Trophoblast cell (in vitro differentiated cells and primary cell): ENCODE measurements at regions not wholly inside any gene's neighbourhood (a gene's known extent, or its start where the extent isn't known, plus 50 kb on each side); places are given as distances from the start of the nearest gene placed in this dataset.

Experiments
- DNase-seq, 2 donors: peaks; one replicate each; pipeline ENCODE4 v3.0.0-alpha.2; 2016
- H2AFZ ChIP-seq: 2 replicates; pipeline ENCODE4 v1.6.1; 2013; ENCODE audit warnings: low read length, moderate library complexity, mild to moderate bottlenecking; ENCODE audit not compliant: insufficient read depth, poor library complexity
- H2AK5ac ChIP-seq: 2 replicates; pipeline ENCODE4 v1.6.1; 2013; ENCODE audit warnings: mild to moderate bottlenecking, low read length
- H2BK120ac ChIP-seq: 2 replicates; pipeline ENCODE4 v1.6.1; 2013; ENCODE audit warnings: low read length, mild to moderate bottlenecking, moderate library complexity; ENCODE audit not compliant: insufficient read depth, poor library complexity
- H2BK12ac ChIP-seq: 2 replicates; pipeline ENCODE4 v1.6.1; 2013; ENCODE audit warnings: mild to moderate bottlenecking, low read length, moderate library complexity
- H2BK5ac ChIP-seq: 2 replicates; pipeline ENCODE4 v1.6.1; 2013; ENCODE audit warnings: low read length, low read depth, moderate library complexity, mild to moderate bottlenecking; ENCODE audit not compliant: poor library complexity
- H3K14ac ChIP-seq: 2 replicates; pipeline ENCODE4 v1.6.1; 2013; ENCODE audit warnings: mild to moderate bottlenecking, low read length
- H3K18ac ChIP-seq: 2 replicates; pipeline ENCODE4 v1.6.1; 2013; ENCODE audit warnings: mild to moderate bottlenecking, low read length
- H3K23ac ChIP-seq: 2 replicates; pipeline ENCODE4 v1.6.1; 2013; ENCODE audit warnings: low read length
- H3K27ac ChIP-seq: 2 replicates; pipeline ENCODE4 v1.5.1; 2013; ENCODE audit warnings: low read depth, mild to moderate bottlenecking, inconsistent platforms, low read length, moderate library complexity
- H3K27me3 ChIP-seq: 2 replicates; pipeline ENCODE4 v1.6.1; 2013; ENCODE audit warnings: inconsistent platforms, mild to moderate bottlenecking, low read length, moderate library complexity; ENCODE audit not compliant: insufficient read depth
- H3K36me3 ChIP-seq, 2 experiments: 1 replicate in 1 of 2; 2 replicates in 1 of 2; pipeline ENCODE4 v1.6.1; 2013; ENCODE audit warnings: low read length in 2 of 2, mild to moderate bottlenecking in 2 of 2, moderate library complexity in 1 of 2; ENCODE audit not compliant: insufficient read depth in 2 of 2, control insufficient read depth in 1 of 2
- H3K4ac ChIP-seq: 2 replicates; pipeline ENCODE4 v1.6.1; 2013; ENCODE audit warnings: low read depth, mild to moderate bottlenecking, low read length, moderate library complexity
- H3K4me1 ChIP-seq, 2 experiments: 1 replicate in 1 of 2; 2 replicates in 1 of 2; pipeline ENCODE4 v1.6.1; 2013; ENCODE audit warnings: low read length in 2 of 2, mild to moderate bottlenecking in 2 of 2, moderate library complexity in 1 of 2; ENCODE audit not compliant: insufficient read depth in 2 of 2, control insufficient read depth in 1 of 2
- H3K4me2 ChIP-seq: 2 replicates; pipeline ENCODE4 v1.6.1; 2013; ENCODE audit warnings: inconsistent platforms, mild to moderate bottlenecking, low read length, moderate library complexity
- H3K4me3 ChIP-seq: 2 replicates; pipeline ENCODE4 v1.5.1; 2013; ENCODE audit warnings: mild to moderate bottlenecking, low read depth, low read length, inconsistent platforms
- H3K79me1 ChIP-seq: one replicate; pipeline ENCODE4 v1.6.1; 2013; ENCODE audit warnings: low read length
- H3K79me2 ChIP-seq: 2 replicates; pipeline ENCODE4 v1.6.1; 2013; ENCODE audit warnings: low read length, mild to moderate bottlenecking; ENCODE audit not compliant: control insufficient read depth, insufficient read depth, poor library complexity
- H3K9ac ChIP-seq: 2 replicates; pipeline ENCODE4 v1.6.1; 2013; ENCODE audit warnings: mild to moderate bottlenecking, low read length
- H3K9me3 ChIP-seq: 2 replicates; pipeline ENCODE4 v1.6.1; 2013; ENCODE audit warnings: low read depth, mild to moderate bottlenecking, control low read depth, inconsistent platforms, low read length; ENCODE audit not compliant: insufficient read depth
- H4K12ac ChIP-seq: 2 replicates; pipeline ENCODE4 v1.6.1; 2013; ENCODE audit warnings: low read depth, mild to moderate bottlenecking, low read length, moderate library complexity
- H4K8ac ChIP-seq: 2 replicates; pipeline ENCODE4 v1.6.1; 2013; ENCODE audit warnings: low read depth, mild to moderate bottlenecking, low read length, moderate library complexity
- H4K91ac ChIP-seq: one replicate; pipeline ENCODE4 v1.6.1; 2013; ENCODE audit warnings: low read depth, mild to moderate bottlenecking, low read length, moderate library complexity
- WGBS: extraction: QIAGEN DNeasy Blood & Tissue Kit; methylation state at CpG from one replicate; pipeline ENCODE4 v1.1.7; 2013; ENCODE audit warnings: missing lambda C conversion rate; ENCODE audit not compliant: insufficient read length, insufficient coverage; ENCODE audit errors: extremely low coverage; 5-methylcytosine and 5-hydroxymethylcytosine counted together

DNA sequence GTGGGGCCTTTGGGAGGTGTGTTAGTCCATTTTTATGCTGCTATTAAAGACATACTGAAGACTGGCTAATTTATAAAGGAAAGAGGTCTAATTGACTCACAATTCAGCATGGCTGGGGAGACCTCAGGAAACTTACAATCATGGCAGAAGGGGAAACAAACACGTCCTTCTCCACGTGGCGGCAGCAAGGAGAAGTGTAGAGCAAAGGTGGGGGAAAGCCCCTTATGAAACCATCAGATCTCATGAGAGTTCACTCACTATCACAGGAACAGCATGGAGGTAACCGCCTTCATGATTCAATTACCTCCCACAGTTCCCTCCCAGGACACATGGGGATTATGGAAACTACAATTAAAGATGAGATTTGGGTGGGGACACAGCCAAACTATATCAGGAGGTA, 187.1 kb upstream of the OSR1 start:
- no peak overlapping the region for H2BK12ac ChIP-seq
- no CpG with 5 or more reads among the region's 4 CpGs for WGBS
- no peak overlapping the region for H3K23ac ChIP-seq
- no peak overlapping the region for H4K91ac ChIP-seq
- no peaks in the 10 kb centered on the region for H3K79me2 ChIP-seq
- peaks cover 1% of the 10 kb centered on the region for H3K9me3 ChIP-seq
- no peak overlapping the region for H3K4ac ChIP-seq
- no peak overlapping the region for H3K4me3 ChIP-seq
- no peaks in the 10 kb centered on the region for H3K36me3 ChIP-seq
- H2AK5ac ChIP-seq = no peak overlapping the region
- no peak overlapping the region for H3K9ac ChIP-seq
- H3K4me1 ChIP-seq = no peaks in the 10 kb centered on the region
- no peaks in the 10 kb centered on the region for H3K79me1 ChIP-seq
- H2AFZ ChIP-seq = no peak overlapping the region
- no peak overlapping the region for H3K18ac ChIP-seq
- no peak for DNase-seq
- H3K14ac ChIP-seq = no peak overlapping the region
- H4K8ac ChIP-seq = no peak overlapping the region
- no peak overlapping the region for H2BK120ac ChIP-seq
- H3K4me2 ChIP-seq = no peak overlapping the region
- H4K12ac ChIP-seq = no peak overlapping the region
- no peaks in the 10 kb centered on the region for H3K27me3 ChIP-seq
- no peak overlapping the region for H3K27ac ChIP-seq
- no peak overlapping the region for H2BK5ac ChIP-seq

- H4K91ac ChIP-seq = no peak overlapping the region
- H3K23ac ChIP-seq = no peak overlapping the region
- no peaks in the 10 kb centered on the region for H3K79me1 ChIP-seq
- no peak overlapping the region for H3K4me3 ChIP-seq
- no peak overlapping the region for H4K12ac ChIP-seq
- no peak overlapping the region for H4K8ac ChIP-seq
- H3K79me2 ChIP-seq = no peaks in the 10 kb centered on the region
- H2BK12ac ChIP-seq = no peak overlapping the region
- H3K27ac ChIP-seq = no peak overlapping the region
- H3K4me1 ChIP-seq = no peaks in the 10 kb centered on the region
- H2AFZ ChIP-seq = no peak overlapping the region
- H2BK120ac ChIP-seq = no peak overlapping the region
- H3K9me3 ChIP-seq = peaks cover 1% of the 10 kb centered on the region
- no peak overlapping the region for H3K14ac ChIP-seq
- no peak overlapping the region for H3K4me2 ChIP-seq
- no peak overlapping the region for H3K4ac ChIP-seq
- no peak overlapping the region for H2AK5ac ChIP-seq
- no peak overlapping the region for H3K18ac ChIP-seq
- no peak overlapping the region for H2BK5ac ChIP-seq
- H3K9ac ChIP-seq = no peak overlapping the region
- no peak for DNase-seq
- no CpG with 5 or more reads among the region's 2 CpGs for WGBS
- no peaks in the 10 kb centered on the region for H3K27me3 ChIP-seq
- H3K36me3 ChIP-seq = no peaks in the 10 kb centered on the region
These were observed 185.4 kb upstream of the OSR1 start for GRCh38 chr2:19543663-19544383.

DNA sequence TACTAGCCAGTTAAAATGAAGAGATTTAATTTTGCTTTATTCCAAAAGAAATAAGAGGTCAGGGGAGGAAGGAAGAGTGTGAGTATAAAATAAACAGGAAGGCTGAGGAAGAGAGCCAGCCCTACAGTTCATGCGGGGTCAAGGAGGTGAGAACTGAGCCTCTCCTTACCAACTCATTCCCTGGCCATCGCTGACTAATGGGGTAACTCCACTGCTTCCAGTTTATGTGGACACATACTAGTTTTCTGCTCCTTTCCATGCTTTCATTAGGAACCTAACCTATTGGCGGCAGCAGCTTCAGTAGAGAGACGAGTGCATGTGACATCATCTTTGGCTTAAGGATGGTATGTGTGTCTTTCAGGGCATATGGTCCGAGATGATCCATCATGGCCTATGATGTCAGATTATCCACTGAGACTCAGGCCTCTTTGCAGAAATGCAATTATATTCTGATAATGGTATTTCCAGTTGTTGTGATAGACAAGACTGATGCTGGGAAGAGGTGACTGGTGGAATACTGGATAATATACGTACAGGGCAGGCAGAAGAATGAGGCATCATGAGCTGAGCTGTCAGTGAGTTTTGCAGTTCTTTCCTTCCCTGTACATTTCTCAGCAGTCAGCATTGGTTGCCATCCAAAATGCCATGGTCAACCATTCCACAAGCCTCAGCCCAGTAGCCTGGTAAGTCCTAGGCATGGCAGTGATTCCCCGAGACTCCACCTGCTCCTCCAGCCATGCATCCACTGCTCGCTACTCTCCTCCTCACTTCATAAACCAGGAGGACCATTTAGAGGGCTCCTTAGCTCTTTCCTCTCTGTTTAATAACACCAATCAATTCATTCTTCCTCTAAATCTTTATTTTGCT, 184.6 kb upstream of the OSR1 start:
- H3K27ac ChIP-seq = no peak overlapping the region
- WGBS = no CpG with 5 or more reads among the region's 8 CpGs
- H3K9ac ChIP-seq = no peak overlapping the region
- H4K8ac ChIP-seq = no peak overlapping the region
- H3K79me2 ChIP-seq = no peaks in the 10 kb centered on the region
- no peaks in the 10 kb centered on the region for H3K27me3 ChIP-seq
- no peak overlapping the region for H3K4me2 ChIP-seq
- H2BK120ac ChIP-seq = no peak overlapping the region
- no peak overlapping the region for H3K18ac ChIP-seq
- no peak overlapping the region for H2AFZ ChIP-seq
- no peak overlapping the region for H3K23ac ChIP-seq
- H3K4me3 ChIP-seq = no peak overlapping the region
- H3K79me1 ChIP-seq = no peaks in the 10 kb centered on the region
- H2BK12ac ChIP-seq = no peak overlapping the region
- no peak overlapping the region for H4K12ac ChIP-seq
- no peaks in the 10 kb centered on the region for H3K4me1 ChIP-seq
- no peaks in the 10 kb centered on the region for H3K36me3 ChIP-seq
- no peak for DNase-seq
- no peak overlapping the region for H4K91ac ChIP-seq
- H3K4ac ChIP-seq = no peak overlapping the region
- peaks cover 1% of the 10 kb centered on the region for H3K9me3 ChIP-seq
- H3K14ac ChIP-seq = no peak overlapping the region
- H2BK5ac ChIP-seq = no peak overlapping the region
- no peak overlapping the region for H2AK5ac ChIP-seq

GRCh38 chr2:19541884-19542283, 183.5 kb upstream of the OSR1 start:
- H3K4me3 ChIP-seq = no peak overlapping the region
- no peak overlapping the region for H4K12ac ChIP-seq
- no peaks in the 10 kb centered on the region for H3K79me2 ChIP-seq
- H3K9ac ChIP-seq = no peak overlapping the region
- no peak overlapping the region for H4K91ac ChIP-seq
- H2AK5ac ChIP-seq = no peak overlapping the region
- no peak overlapping the region for H3K4me2 ChIP-seq
- DNase-seq = peak in 1 of 2 donors; percentile 14
- peaks cover 1% of the 10 kb centered on the region for H3K9me3 ChIP-seq
- no peak overlapping the region for H3K23ac ChIP-seq
- no peak overlapping the region for H2BK120ac ChIP-seq
- no peak overlapping the region for H2BK5ac ChIP-seq
- no peaks in the 10 kb centered on the region for H3K79me1 ChIP-seq
- no peak overlapping the region for H3K18ac ChIP-seq
- no peak overlapping the region for H2BK12ac ChIP-seq
- H3K27ac ChIP-seq = no peak overlapping the region
- no peak overlapping the region for H2AFZ ChIP-seq
- H3K4me1 ChIP-seq = no peaks in the 10 kb centered on the region
- no CpG with 5 or more reads among the region's 4 CpGs for WGBS
- H4K8ac ChIP-seq = no peak overlapping the region
- no peaks in the 10 kb centered on the region for H3K27me3 ChIP-seq
- H3K14ac ChIP-seq = no peak overlapping the region
- no peaks in the 10 kb centered on the region for H3K36me3 ChIP-seq
- no peak overlapping the region for H3K4ac ChIP-seq
